HG02840 (cell line): ENCODE measurements at regions not wholly inside any gene's neighbourhood (a gene's known extent, or its start where the extent isn't known, plus 50 kb on each side); places are given as distances from the start of the nearest gene placed in this dataset.
"Not testable (repeated sequence)": the region's sequence is repeated elsewhere in the genome, so short reads cannot be mapped to it uniquely, and the experiment has no call there.

Experiments used
- ATAC-seq: cut with Tn5 transposase; IDR thresholded peaks from one replicate; pipeline ENCODE4 v1.9.1; 2021; ENCODE audit warnings: mild to moderate bottlenecking, moderate library complexity, moderate number of reproducible peaks; ENCODE audit not compliant: unreplicated experiment, low FRiP score

DNA sequence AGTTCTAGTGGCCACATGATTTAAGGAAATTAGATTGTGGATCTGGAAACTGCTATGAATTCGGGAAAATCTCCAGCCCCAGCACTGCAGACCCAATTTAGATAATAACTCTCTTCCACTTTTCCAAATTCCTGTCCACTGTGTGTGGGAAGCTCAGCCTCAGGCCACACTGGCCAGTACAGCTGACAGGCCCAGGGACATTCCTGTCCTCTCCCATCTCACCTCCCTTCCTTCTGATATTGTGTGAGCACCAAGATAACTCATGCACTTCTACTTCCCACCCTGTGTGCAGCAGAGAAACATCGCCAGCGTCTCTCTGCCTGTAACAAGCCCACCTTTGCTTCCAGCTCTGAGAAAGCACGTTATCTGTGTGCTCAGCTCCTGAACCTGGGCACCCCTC, 145.1 kb upstream of the RREB1 start:
- ATAC-seq, result no peak

DNA sequence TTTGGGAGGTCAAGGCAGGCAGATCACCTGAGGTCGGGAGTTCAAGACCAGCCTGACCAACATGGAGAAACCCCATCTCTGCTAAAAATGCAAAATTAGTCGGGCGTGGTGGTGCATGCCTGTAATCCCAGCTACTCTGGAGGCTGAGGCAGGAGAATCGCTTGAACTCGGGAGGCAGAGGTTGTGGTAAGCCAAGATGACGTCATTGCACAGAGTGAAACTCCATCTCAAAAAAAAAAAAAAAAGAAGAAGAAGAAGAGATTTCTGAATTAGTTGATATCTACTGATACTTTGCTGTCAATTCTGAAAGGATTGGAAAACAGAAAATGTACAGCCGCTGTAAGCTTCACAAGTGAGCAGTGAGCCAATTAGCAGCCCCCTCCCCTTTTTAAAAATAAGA, 144.4 kb upstream of the RREB1 start:
- ATAC-seq, result not testable (repeated sequence)

DNA sequence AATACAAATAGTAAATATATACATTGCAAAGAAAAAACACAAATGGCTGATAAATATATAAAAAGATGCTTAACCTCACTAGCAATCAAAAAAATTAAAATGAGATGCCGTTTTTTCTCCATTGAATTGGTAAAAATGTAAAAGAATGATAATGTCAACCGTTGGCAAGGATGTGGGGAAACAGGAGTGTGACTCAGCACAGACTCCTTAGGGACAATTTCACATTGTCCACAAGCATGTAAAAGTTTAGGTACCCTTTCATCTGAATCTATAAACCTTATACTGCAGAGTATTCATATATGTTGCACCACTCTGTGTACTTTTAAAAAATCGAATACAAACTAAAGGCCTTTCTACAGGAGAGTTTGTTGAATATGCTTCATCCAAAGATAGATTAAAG, 143.1 kb upstream of the RREB1 start:
- no peak for ATAC-seq

DNA sequence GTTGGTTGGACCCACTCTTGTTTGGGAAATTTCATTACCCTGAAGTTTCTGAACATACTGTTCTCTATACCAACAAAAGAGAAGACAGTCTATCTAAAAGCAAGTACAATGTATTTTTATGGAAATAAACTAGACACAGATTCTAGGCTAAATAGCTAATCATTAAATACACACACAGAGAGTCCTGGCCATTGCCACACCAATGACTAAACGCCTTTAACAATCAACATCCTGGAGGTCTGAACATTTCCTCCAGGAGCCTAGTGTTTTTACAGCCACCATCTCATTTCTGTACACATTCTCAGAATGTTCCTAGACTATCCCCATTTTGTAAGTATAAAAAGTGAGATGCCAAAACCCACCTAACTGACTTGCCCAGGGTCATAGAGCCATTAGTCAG, 141.6 kb upstream of the RREB1 start:
- no peak for ATAC-seq

DNA sequence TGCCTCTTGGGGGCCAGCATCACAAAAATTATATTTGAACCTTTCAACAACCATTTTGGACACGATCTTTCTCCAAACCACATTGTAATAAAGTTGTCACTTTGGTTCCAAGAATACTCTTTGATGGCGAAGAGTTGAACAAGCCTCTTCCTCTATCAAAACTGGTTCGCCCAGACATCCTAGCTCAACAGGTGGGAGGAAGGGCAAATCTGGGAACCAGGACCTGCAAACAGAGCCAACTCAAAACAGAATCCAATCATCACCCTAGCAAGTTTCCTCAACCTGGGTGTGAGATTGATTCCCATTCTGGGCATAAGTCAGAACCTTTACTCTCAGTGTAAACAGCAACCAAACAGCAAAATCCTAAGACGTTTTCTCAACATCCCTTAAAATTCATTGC, 141.2 kb upstream of the RREB1 start:
- ATAC-seq, result no peak

DNA sequence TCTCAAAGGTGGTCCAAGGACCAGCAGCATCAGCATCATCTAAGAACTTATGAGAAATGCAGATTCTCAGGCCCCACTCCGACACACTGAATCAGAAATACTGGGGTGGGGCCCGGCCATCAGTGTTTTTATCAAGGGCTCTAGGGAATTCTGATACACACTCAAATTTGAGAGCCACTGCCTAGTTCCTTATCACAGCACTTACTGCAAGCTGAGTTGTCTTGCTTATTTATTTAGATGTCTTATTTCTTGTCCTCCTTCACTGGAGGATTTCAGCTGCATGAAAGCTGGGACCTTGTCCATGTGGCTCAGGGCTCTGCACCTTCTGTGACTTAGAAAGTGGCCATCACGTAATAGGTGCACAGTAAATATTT, 139.4 kb upstream of the RREB1 start:
- ATAC-seq, result no peak

DNA sequence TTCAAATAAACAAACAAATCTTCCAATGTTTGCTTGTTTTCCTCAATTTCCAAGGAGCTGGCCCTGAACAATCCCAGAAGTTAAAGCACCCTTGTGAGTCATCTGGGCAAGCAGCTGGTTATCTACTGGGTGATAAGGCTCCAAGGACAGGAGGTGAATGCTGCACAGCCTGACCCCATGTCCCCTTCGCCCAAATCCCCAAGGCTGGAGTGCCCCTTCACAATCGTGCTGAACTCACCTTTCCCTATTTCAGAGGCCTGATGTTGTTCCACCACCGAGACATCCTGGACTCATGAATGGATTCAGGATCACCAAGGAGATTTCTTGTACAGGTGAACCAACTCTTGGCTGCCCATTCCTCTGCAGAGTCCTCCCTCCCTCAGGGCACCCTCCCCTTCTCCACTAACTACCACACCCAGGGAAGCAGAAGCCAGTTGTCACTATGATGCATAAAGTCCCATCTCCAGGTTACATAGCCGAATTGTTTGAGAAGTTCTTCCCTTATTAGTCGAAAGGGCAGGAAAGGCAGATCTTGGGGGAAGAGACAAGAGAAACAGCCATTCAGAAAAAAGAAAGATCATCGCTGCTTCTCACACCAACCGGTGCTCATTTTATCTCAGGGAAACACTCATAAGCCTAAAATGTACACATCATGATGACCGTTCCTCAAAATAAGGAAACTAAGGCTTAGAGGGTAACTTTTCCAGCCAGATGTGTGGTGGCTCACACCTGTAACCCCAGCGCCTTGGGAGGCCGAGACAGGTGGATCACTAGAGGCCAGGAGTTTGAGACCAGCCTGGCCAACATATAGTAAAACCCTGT, 138.8 kb upstream of the RREB1 start:
- ATAC-seq, result no peak

DNA sequence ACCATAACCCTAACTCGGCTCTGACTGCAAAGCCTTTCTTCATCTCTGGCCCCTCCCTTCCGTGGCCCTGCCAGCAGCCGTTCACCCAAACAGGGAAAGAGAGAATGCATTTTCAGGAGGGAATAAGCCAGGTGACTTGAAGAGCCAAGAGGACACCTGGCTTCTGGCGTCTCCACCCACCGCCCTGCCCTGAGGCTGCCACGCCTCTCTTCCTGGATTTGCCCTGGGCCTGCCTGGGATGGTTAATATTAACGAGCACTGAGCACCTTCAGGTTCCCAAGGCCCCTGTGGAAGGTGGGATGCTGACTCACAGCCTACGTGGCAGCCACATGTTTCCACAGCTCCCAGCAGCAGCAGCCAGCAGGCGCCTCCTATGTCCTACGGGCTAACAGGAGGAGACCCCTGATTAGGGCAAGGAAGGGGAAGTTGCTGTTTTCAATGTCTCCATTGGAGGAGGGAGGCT, 138.0 kb upstream of the RREB1 start:
- no peak for ATAC-seq

DNA sequence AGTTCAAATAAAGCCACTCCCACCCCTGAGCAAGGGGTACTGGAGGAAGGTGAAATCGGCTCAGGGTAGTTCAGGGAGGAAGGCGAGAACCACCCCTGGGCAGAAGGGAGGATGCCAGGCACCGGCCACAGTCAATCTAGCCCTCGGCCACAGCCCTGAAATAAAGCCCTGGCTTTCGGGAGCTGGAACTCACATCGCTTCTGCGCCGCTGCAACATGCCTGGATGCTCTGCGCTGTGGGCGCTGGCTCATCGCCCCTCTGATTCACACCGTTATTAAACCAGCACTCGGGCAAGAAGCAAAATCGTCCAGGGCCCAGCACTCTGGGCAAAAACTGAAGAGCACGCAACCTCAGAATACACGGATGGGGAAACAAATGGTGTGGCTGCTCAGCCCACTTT, 136.9 kb upstream of the RREB1 start:
- no peak for ATAC-seq

DNA sequence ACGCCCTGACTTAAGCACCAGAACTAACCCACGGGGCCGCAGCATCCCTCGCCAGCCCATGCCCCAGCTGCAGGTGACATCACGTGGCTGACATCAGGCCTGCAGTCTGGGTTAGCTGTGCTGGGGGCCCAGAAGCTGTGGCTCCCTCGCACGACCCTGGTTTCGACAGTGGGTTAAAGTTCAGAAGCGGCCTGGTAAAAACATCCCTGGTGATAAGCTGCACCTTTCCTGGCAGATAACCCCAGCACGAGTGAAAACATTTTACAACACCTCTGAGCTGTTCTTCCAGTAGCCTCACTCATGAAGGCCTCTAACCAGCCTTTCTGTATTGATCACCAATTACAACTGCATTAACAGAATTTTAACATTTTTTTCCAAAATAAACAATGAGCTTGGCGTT, 136.4 kb upstream of the RREB1 start:
- ATAC-seq, result no peak

DNA sequence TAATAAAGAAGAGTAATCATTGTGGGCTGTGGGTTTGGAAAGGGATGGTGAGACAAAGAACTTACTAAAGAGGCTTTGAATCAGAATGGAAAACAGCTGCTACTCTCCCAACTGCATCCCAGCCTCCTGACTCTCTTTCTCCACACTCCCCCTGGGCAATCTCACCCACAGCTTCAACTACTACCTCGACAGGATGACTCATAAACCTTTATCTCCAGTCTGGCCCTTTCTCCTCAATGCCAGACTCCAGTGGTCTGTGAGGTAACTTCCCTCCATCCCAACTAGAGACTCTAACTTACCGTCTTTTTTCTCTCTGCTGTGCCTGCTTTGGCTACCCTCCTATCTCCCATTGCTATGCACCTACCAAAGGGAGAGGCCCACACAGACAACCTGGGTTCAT, 135.3 kb upstream of the RREB1 start:
- ATAC-seq, result no peak

DNA sequence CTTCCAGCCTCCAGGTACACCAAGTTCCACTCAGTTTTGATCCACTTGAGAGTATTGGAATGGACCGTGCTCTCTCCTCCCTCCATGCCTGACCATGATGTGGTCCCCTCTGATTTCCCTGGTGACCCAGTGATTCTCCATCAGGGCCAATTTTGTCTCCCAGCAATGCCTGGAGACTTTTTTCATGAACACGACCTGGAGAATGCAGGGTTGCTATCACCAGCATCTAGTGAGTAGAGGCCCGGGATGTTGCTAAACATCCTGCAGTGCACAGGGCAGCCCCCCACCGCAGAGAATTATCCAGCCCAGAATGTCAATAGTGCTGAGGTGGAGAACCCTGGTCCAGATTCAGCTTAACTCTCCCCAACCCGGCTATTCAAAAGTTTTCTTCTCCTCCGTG, 134.0 kb upstream of the RREB1 start:
- ATAC-seq, result no peak

DNA sequence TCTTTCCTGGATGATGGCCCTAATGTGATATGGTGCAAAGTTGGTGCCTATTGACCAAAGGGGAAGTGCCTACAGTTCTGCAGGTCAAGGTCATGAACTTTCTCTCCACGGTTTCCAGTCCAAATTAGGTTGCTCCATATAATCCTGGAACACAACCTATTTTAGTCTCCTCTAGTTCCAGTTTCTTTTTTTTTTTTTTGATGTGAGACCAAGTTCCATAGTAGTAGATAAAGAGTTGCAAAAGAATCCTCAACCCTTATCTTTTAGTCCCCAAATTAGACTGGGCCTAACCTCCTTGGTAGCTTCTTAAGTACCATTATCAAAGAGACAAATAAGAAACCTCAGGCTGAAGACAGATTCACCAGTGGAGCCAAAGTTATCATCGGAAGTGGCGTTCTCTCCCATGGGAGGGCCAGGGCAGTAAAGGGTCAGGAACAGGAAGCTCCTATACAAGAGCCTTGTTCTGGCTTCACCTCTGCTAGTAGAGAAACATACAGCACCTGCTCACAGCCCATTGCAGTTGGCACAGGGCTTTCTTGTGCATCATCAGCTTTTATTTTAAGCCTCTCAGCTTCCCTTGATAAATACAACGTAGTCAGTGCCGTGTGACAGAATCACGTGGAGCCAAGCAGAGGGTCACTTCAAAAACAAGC, 132.2 kb upstream of the RREB1 start:
- ATAC-seq, result no peak

DNA sequence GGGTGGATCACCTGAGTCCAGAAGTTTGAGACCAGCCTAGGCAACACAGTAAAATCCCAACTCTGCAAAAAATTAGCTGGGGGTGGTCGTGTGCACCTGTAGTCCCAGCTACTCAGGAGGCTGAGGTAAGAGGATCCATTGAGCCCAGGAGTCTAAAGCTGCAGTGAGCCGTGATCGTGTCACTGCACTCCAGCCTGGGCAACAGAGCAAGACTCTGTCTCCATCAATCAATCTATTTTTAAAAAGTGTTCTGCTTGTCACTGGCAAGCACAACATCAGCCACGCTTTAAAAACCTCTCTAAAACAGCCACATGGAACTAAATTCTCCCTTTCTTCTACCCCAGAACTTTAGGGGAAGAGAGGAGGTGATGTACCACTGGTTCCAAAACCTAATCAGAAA, 131.6 kb upstream of the RREB1 start:
- ATAC-seq, result no peak

DNA sequence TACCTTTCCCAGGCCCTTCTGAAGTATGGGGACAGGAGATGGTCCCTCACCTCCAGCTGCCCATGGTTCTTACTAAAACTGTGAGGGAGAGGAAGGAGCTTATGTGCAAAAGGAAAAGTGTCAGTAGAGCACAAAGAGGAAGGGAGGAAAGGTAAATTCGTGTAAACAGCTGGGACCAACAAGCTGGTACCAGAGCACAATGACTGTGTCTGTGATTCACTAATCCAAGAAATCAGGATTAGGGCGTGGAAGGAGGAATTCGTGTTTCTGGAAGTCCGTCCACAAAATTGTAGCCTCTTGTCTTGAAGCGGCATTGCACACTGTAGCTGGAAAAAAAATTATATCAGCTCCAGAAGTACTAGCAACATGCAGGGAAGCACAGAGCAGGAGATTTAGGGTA, 129.0 kb upstream of the RREB1 start:
- ATAC-seq, result no peak

DNA sequence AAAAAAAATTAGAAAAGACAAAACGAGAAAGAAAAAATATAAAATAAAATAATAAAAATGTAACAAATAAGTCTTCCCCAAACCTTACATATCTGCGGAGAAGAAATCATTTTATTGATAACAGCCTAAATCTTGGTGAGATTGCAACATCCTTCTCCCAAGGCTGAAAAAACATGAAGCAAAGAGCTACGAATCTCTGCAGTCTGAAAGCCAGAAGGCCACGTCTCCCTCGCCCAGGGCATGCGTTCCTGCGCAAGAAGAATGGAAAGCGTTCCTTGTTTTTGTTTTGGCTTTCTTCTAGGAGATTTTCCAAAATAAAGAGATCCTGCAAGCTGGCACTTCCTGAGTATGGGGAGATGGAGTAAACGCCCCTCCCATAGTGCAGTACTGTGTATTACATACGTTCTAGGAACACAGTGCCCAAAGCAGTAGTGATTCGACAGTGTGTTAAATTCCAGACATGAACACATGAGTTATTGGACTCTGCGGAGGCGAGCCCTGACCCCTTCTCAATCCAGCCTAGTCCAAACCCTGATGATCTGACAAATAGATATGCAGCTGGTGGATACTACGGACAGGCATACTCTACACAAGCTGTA, 126.7 kb upstream of the RREB1 start:
- no peak for ATAC-seq

DNA sequence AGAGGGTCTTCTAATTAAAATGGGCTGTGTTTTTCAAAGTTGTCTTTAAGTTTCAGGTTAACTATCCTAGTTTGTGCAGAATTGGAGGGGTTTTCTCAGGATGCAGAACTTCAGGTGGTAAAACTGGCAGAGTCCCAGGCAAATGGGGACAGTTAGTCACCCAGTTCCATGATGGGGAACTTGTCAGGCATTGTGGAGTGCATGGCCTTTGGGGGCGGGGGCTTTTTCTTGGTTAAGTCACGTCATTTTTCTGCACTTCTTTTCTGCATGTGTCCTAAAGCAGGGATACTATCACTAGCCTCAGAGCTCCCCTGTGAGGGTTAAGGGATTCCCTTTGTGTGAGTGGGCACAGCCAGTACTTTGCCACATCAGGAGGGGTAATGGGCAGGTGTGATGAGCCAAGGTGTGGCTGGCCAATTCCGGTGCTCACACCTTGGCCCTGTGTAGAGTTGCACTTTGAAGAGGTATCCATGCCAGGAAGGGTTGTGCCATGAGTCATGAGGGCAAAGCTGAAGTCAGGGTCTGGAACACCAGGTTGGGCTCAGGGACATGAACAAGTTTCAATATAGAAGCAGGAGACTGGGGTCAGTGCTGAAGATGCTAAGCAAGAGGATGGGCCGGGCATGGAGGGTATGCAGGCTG, 126.0 kb upstream of the RREB1 start:
- no peak for ATAC-seq

DNA sequence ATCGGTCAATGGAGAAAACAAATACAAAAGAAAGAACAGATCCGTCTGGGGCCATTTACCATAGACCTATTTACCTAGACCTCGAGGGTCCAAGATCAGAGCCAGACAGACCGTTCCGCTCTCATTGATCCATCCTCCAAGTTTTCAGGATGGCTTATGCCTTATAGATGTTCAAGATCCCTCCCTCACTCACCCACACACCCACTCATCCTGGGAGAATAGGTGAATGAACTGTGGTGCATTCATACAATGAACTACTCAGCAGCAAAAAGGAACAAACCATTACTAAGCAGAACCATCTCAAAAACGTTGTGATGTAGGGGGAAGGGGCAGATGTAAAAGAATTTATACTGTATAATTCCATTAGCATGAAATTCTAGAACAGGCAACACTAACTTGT, 125.1 kb upstream of the RREB1 start:
- no peak for ATAC-seq

DNA sequence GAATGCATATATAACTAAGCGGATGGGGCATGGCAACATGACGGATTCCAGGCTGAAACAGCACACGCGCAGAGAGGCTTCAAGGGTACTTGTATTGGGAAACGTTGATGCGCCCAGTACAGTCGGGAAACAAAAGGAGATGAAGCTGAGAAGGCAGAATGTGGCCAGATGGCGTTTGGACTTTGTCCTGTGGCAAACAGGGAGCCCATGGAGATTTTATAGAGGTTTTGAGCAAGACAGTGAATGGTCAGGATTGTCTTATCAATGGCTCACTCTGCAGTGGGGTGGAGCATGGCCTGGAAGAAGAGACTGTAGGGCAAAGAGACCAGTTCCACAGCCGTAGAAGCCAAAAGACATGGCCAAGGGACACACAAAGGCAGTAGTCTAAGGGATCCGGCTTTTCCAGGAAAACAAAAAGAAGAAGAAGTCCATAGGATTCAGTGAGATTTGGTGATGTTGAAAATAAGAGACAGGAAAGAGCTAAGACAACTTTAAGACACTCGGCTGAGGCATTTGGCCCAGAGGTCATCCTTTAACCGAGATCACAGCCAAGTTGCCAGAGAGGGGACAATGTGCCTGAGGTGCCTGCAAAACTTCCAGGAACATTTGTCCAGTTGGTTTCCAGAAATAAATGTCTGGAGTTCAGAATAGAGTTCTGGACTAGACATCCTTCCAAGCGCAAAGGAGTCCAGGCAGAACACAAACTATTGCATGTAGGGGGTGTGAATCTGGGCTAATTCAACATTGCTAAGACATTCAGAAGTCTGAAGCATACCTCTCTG, 123.0 kb upstream of the RREB1 start:
- ATAC-seq, result no peak

DNA sequence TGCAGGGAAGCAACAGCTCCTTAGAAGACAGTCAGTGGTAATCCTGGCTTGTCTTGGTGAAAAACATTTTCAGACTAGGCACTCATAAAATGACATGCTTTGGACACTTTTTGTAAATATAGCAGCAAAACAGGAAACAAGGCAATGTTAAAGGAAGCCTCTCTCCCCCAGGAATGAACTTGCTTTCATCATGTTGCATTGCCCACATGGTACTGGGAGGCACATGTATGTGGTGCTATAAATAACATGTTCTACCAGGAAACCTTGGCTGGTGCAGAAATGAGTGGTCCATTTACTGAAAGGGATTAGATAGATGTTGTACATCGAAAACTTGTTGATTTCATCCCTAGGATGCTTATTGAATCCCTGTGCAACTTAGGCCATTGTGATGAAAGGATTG, 121.4 kb upstream of the RREB1 start:
- ATAC-seq, result no peak

DNA sequence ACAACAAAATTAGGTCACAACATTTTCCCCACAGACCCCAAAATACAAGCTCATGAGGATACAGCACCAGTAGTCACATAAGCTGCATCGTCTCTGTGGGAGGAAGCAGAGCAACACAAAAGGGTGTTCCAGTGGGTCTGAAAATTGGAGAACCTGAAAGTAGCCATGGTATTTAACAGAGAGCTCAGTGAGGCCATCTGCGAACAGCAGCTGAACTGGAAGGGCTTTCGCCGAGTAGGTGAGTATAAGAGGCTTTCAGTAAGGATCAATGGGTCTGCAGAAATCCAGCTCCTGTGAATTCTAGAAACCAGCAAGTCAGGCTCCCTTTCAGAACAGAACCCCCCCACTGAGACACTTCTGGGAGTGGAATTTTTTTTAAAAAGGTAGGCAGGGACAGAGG, 120.0 kb upstream of the RREB1 start:
- ATAC-seq, result no peak
